GM19239 (cell line): ENCODE measurements at regions not wholly inside any gene's neighbourhood (a gene's known extent, or its start where the extent isn't known, plus 50 kb on each side); places are given as distances from the start of the nearest gene placed in this dataset.

ENCODE experiments used
- DNase-seq: peaks from one replicate; pipeline ENCODE4 v3.0.0; 2011; ENCODE audit warnings: low spot score; ENCODE audit not compliant: insufficient read length
- FAIRE-seq: peaks from 2 replicates; lab custom pipeline; 2011; peaks lifted over from hg19 to GRCh38; lab: Jason Lieb, UNC

GRCh38 chr1:226816576-226816975 lies 53.8 kb upstream of the PSEN2 start:
- DNase-seq: no peak
- no peak for FAIRE-seq

GRCh38 chr1:226814751-226815537 lies 55.5 kb upstream of the PSEN2 start:
- FAIRE-seq (no peak), DNase-seq (no peak)

DNA sequence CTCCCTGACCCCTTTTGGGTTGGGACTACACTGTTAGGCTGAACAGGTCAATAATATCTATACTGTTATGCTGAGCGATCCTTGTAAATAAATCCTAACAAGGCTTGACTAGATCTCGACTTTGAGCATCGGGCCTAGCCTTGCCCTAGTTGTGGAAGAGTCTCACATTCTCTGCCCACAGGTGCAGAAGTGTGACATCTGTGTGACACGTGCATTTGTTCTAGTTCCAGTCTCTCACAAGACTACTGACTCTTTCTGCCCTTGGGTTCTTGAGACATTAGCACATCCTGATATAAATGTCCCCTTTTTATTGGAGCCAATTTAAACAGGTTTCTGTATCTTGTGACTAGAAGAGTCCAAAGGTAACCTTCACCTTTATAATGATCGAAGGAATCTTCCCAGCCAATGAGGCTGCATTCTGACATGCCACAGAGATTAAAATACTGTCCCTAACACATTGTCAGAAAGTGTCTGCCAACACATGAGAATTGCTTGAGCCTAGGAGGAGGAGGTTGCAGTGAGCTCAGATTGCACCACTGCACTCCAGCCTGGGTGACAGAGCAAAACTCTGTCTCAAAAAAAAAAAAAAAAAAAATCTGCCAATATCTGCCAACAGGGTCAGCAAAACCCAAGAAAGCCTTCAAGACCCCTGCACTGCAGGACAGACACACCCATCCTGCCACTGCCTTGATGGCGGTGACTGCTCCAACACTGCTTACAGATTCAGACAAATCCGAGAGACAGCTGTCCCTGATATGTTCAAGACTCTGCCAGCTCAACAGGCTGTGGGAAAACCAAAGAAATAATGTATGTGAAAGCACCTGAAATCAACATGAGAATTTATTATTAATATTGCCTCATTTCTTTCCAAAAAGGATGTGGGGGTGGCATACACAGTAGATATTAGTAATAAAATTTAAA lies 56.5 kb upstream of the PSEN2 start:
- FAIRE-seq: no peak
- DNase-seq: no peak

DNA sequence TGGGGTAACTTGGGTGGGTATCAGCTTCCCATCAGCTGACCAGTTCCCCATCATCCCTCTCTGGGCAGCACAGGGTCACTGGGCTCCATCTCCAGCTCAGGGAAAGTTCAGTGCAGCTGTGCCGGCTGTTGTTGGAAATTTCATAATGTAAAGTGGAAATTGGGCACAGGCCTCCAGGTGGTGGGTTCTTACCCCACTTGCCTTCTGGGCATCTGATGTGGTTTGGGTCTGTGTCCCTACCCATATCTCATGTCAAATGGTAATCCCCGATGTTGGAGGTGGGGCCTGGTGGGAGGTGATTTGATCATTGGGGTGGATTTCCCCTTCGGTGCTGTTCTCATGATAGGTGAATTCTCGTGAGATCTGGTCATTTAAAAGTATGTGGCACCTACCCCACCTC lies 59.7 kb upstream of the PSEN2 start:
- FAIRE-seq: no peak

DNA sequence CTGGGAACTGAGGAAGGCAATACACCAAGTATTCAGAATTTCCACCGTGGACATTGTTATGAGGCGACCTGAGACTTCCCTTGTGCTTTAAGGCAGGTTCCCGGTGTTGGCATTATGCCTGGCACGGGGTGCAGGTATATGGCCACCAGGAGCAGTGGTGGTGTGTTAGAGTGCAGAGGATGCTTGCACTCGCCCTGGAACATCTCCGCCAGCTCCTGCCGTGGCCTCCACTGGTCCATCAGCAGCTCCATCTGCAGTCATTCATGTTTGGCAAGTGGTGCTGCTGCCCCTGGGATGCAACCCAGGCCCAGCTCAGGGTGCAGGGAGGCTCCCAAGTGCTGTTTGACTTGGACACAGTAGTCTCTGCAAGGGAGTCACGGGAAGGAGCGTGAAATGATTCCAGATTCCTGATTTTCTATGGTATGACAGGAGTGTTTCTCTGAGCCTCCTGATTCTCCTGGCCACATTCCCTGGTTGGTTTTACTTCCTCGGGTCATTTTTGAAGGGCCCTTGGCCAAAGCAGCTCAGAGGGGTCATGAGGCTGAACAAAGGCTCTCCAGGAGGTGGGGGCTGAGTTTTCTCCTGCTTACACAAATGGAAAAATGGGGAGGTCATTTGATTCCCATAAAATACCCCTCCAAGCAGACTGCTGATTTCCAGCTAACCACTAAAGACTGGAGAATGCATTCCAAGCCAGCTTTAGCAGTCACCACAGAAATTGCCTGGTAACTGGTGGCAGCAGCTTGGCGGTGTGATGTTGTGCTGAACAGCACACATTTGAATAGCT lies 60.4 kb upstream of the PSEN2 start:
- no peak for DNase-seq
- no peak for FAIRE-seq

More for the DNA sequence above, 59.7 kb upstream of the PSEN2 start:
- no peak for DNase-seq

DNA sequence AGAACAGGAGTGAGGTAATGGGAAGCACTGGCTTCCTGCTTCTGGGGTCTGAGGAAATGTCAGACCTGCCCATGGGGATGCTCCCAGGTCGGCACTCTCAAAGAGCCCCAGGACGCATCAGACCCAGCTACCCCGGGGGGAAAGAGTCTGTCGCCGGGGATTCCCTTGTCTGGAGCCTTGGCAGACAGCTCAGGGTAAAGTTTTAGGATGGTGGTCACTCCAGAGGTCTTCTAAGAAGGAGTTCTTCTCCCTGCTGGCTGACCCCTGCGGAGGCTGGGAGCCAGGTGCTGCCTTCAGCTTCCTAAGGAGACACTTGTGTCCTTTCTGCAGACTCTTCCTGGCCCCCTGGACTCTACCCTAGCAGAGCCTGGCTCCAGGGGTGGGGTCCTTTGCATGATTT lies 61.9 kb upstream of the PSEN2 start:
- FAIRE-seq: no peak

GRCh38 chr1:226806988-226807387 lies 63.4 kb upstream of the PSEN2 start:
- no peak for FAIRE-seq

More for the DNA sequence above, 61.9 kb upstream of the PSEN2 start:
- no peak for DNase-seq

GRCh38 chr1:226804907-226805759 lies 65.3 kb upstream of the PSEN2 start:
- DNase-seq: no peak
- FAIRE-seq: no peak

More at GRCh38 chr1:226806988-226807387, 63.4 kb upstream of the PSEN2 start:
- no peak for DNase-seq

DNA sequence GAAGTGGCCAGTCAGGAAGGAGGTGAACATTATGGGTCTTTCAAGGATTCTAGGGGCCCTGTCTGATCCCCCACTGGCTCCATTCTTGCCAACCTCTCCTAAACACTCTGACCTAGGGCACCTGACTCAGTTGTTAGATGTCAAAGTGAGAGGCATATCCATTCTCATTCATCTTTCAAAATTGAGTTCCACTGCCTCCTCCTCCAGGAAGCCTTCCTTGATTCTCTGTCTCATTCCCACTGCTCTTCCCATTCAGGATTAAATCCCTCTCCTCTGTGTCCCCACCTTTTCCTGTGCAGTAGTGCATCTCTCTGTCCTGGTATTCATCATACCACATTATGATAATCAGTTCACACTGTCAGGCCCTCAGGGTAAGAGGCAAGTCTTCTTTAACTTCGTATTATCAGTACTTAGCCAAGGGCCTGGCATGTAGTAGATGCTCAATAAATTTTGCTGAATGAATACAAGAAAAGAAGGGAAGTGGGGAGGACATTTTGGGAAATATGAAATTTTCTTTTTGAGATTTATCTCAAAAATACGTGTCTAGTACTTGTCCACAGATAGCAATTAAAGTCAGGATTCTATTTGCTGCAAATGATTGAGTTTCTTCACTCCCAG lies 61.8 kb upstream of the ITPKB start:
- no peak for FAIRE-seq
- DNase-seq: no peak

DNA sequence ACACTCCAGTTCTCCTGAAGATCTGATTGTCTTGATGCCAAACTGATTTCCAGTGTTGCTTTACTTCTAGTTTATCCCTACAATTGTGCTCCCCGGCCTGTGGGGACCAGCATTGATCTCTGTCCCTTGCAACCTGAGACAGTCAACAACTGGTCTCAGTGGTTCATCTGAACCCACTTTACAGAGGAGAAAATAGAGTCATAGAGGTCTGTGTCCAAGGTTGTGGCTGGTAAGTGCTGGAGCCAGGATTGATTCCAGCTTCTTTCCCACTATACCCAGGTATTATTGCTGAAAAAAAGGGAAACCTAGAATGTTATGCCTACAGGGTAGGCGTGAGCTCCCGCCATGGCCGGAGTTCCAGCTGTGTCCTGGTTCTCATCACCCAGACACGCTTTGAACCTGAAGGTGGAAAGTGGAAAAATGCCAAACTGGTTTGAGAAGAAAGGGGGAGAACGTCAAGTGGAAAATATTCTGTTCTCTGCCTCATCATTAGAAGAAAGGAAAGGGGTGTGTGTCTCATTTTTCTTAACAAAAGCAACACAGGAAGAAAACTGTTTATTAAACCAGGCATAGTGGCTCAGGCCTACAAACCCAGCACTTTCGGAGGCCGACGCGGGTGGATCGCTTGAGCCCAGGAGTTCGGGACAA lies 60.7 kb upstream of the ITPKB start:
- DNase-seq (no peak), FAIRE-seq (no peak)

DNA sequence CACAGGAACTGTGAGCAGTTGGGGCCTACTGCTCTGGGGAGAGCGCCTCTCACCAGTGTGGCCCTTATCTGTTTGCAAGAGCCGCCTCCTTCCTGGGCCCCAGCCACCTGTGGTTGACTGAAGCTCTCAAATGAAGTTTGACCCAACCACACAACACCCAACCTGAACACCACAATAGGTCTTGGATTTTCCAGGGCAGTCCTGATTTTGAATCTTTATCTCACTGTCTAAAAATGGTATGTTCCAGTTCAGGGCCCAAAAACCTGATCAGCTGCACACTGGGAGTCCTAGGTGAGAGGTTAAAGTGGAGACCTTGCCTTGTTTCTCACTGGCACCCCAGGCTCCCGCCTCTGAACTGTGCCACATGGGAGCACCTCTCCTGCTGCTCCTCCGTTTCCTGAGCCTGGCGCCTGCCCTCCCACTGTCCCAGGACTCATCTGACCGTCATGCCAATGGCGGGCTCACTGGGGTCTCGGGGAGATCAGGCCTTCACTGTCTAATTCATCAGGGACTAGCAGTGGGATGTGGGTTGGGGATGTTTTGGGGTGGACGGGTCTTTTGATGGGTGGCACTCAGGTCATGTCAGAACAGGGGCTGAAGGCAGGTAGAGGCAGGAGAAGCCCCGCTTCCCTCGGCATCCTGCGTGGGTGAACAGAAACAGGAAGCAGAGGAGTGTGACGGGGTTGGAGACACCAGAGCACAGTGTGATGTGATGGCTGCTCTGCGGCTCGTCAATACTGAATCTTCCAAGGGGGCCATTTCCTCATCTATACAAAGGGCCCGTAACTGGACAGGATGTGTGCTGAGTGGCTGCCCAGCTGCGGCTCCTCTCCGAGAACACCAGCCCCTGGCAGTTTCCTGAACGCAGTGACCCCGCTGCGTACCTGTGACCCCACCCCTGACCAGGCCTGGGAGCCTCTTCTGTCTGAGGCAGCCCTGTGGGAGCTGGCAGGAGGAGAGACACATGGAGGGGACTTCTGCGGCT lies 59.6 kb upstream of the ITPKB start:
- FAIRE-seq (peak; percentile 84), DNase-seq (peak; percentile 22)

- DNase-seq (no peak), FAIRE-seq (no peak)
Observed at GRCh38 chr1:226797151-226797550, 58.1 kb upstream of the ITPKB start.

- FAIRE-seq: no peak
- DNase-seq: no peak
Observed at GRCh38 chr1:226793620-226794276, 54.7 kb upstream of the ITPKB start.

DNA sequence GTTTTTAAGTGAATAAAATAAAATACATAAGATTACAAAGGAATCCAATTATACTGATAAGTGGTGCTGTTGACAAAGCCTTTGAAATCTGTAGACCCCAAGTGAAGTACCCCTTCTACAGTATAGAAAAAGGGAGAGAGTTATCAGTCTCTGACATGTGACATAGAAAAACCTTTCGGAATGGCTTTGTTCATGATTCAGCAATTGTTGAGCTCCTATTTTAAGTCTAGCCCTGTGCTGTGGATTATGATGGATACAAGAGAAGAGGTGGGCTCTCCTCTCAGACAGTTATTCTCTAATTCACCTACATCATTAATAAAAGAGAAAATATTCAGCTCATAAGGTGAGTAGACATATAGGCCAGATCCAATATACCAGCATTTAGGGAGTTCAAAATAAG lies 53.3 kb upstream of the ITPKB start:
- DNase-seq: no peak
- FAIRE-seq: no peak

GRCh38 chr1:226790545-226791181 lies 51.6 kb upstream of the ITPKB start:
- DNase-seq (no peak), FAIRE-seq (peak; percentile 33)

DNA sequence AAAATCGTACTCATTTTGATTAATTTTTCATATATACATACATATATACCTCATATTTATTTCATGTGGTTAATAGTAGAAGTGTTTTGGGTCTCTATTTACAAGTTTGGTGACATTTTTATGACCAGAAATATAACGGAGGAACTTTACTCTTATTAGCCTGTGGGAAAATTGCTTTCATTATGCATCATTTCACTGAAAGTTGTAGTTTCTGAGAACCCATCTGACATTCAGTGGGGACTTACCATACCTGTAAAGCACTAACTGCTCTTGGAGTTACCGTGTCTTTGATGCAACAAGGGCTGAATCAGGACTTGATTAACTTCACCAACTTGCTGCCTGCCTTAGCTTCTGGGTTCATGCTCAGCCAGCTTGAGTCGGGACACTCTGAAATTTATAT lies 49.9 kb upstream of the ITPKB start:
- FAIRE-seq: no peak

More for the DNA sequence above, 49.9 kb upstream of the ITPKB start:
- no peak for DNase-seq
